ENCODE measurements at regions not wholly inside any gene's neighbourhood (a gene's known extent, or its start where the extent isn't known, plus 50 kb on each side); places are given as distances from the start of the nearest gene placed in this dataset.

- Mint-ChIP-seq H3K4me1 (no peaks in the 10 kb centered on the region), H3K9me3 (ENCODE audit: insufficient read depth) (peaks cover 2% of the 10 kb centered on the region), H3K4me3 (no peak overlapping the region), H3K27me3 (no peaks in the 10 kb centered on the region), H3K27ac (no peak overlapping the region)
- H3K4me3 ChIP-seq (ENCODE audit: control extremely low read depth in 1 of 5, extremely low read depth in 1 of 5, insufficient read depth in 1 of 5, low read depth in 2 of 5, low read length in 4 of 5): no peak overlapping the region
- WGBS (ENCODE audit: insufficient coverage): 81% methylated on average over 4 of the region's 5 CpGs
- no peak for DNase-seq
- no peak overlapping the region for H3K9ac ChIP-seq (ENCODE audit: low read length)
- TF ChIP-seq CTCF (IDR thresholded peaks at IDR 0.05): no peak
- TF ChIP-seq EZH2 (IDR thresholded peaks at IDR 0.05; ENCODE audit: borderline replicate concordance, insufficient read depth, low read depth, low read length, poor library complexity, severe bottlenecking): no peak
- CTCF ChIA-PET: no interaction called here
- H3K4me2 ChIP-seq (replicated peaks; ENCODE audit: low read depth, low read length, poor library complexity, severe bottlenecking): no peak overlapping the region
- H3K9me3 ChIP-seq (ENCODE audit: control extremely low read depth in 1 of 3, control insufficient read depth in 2 of 3, insufficient read depth in 1 of 3, low read length in 2 of 3): peaks cover 0 to 2% (median 1%) of the 10 kb centered on the region in 3 donors
- H4K20me1 ChIP-seq (ENCODE audit: control insufficient read depth, insufficient read depth, low read length, poor library complexity, severe bottlenecking): no peaks in the 10 kb centered on the region
- no peak overlapping the region for H2AFZ ChIP-seq (ENCODE audit: insufficient read depth, low read depth, low read length, poor library complexity, severe bottlenecking)
- H3K27ac ChIP-seq (ENCODE audit: low read length in 2 of 2): no peak overlapping the region
- intact Hi-C loops (cut with micrococcal nuclease): no loop called here
- H3K79me2 ChIP-seq (ENCODE audit: control insufficient read depth, insufficient read depth, low read length): no peaks in the 10 kb centered on the region
- POLR2A ChIA-PET: no interaction called here
- no peaks in the 10 kb centered on the region for H3K4me1 ChIP-seq (ENCODE audit: control insufficient read depth in 2 of 2, insufficient read depth in 2 of 2, low read length in 2 of 2)
- no peaks in the 10 kb centered on the region for H3K27me3 ChIP-seq (replicated peaks in 1 of 4; ENCODE audit: control extremely low read depth in 1 of 4, control insufficient read depth in 3 of 4, insufficient read depth in 4 of 4, low read length in 3 of 4)
- ATAC-seq (ENCODE audit: low read depth): no peak
- no peaks in the 10 kb centered on the region for H3K36me3 ChIP-seq (replicated peaks in 1 of 2; ENCODE audit: control extremely low read depth in 1 of 2, control insufficient read depth in 1 of 2, extremely low read depth in 1 of 2, insufficient read depth in 2 of 2, low read length in 1 of 2)
These were observed 371.8 kb upstream of the KCND2 start for GRCh38 chr7:119900996-119901672.

DNA sequence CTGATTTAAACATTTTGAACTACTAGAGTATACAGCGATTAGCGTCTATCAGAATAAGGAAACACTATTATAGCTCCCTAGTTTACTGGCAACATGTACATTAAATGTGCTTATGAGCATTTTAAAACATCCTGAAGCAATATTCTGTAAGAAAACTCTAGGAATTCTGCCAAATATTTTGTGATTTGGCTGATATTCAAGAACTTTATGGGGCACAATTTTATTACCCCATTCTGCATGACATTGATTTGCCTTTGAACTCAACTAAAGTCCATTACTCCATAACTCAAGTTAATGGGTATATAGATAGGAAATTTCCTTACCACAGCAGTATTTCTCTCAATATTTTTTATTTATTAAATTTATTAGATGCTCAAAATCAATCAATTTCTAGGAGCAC, 369.9 kb upstream of the KCND2 start:
- CTCF ChIA-PET: no interaction called here
- H3K27me3 Mint-ChIP-seq: no peaks in the 10 kb centered on the region

More for the DNA sequence above, 369.9 kb upstream of the KCND2 start:
- H3K27me3 ChIP-seq (replicated peaks in 1 of 4; ENCODE audit: control extremely low read depth in 1 of 4, control insufficient read depth in 3 of 4, insufficient read depth in 4 of 4, low read length in 3 of 4): no peaks in the 10 kb centered on the region
- peaks cover 3% of the 10 kb centered on the region for H3K9me3 Mint-ChIP-seq (ENCODE audit: insufficient read depth)
- H3K4me1 Mint-ChIP-seq: no peaks in the 10 kb centered on the region
- POLR2A ChIA-PET: no interaction called here
- DNase-seq (no peak), ATAC-seq (ENCODE audit: low read depth) (no peak)
- TF ChIP-seq EZH2 (IDR thresholded peaks at IDR 0.05; ENCODE audit: borderline replicate concordance, insufficient read depth, low read depth, low read length, poor library complexity, severe bottlenecking): no peak
- no peak for TF ChIP-seq CTCF (IDR thresholded peaks at IDR 0.05)
- no peak overlapping the region for H3K4me3 ChIP-seq (ENCODE audit: control extremely low read depth in 1 of 5, extremely low read depth in 1 of 5, insufficient read depth in 1 of 5, low read depth in 2 of 5, low read length in 4 of 5)
- no peaks in the 10 kb centered on the region for H4K20me1 ChIP-seq (ENCODE audit: control insufficient read depth, insufficient read depth, low read length, poor library complexity, severe bottlenecking)
- intact Hi-C loops (cut with micrococcal nuclease): no loop called here
- WGBS (ENCODE audit: insufficient coverage): no CpG with 5 or more reads among the region's 2 CpGs
- no peak overlapping the region for H3K4me3 Mint-ChIP-seq
- no peak overlapping the region for H3K27ac Mint-ChIP-seq
- no peaks in the 10 kb centered on the region for H3K4me1 ChIP-seq (ENCODE audit: control insufficient read depth in 2 of 2, insufficient read depth in 2 of 2, low read length in 2 of 2)
- peaks cover 0 to 7% (median 1%) of the 10 kb centered on the region in 3 donors for H3K9me3 ChIP-seq (ENCODE audit: control extremely low read depth in 1 of 3, control insufficient read depth in 2 of 3, insufficient read depth in 1 of 3, low read length in 2 of 3)
- H3K9ac ChIP-seq (ENCODE audit: low read length): no peak overlapping the region
- H3K27ac ChIP-seq (ENCODE audit: low read length in 2 of 2): no peak overlapping the region
- H2AFZ ChIP-seq (ENCODE audit: insufficient read depth, low read depth, low read length, poor library complexity, severe bottlenecking): no peak overlapping the region
- no peaks in the 10 kb centered on the region for H3K36me3 ChIP-seq (replicated peaks in 1 of 2; ENCODE audit: control extremely low read depth in 1 of 2, control insufficient read depth in 1 of 2, extremely low read depth in 1 of 2, insufficient read depth in 2 of 2, low read length in 1 of 2)
- H3K4me2 ChIP-seq (replicated peaks; ENCODE audit: low read depth, low read length, poor library complexity, severe bottlenecking): no peak overlapping the region
- H3K79me2 ChIP-seq (ENCODE audit: control insufficient read depth, insufficient read depth, low read length): no peaks in the 10 kb centered on the region
